ENCODE measurements at regions not wholly inside any gene's neighbourhood (a gene's known extent, or its start where the extent isn't known, plus 50 kb on each side); places are given as distances from the start of the nearest gene placed in this dataset.

DNA sequence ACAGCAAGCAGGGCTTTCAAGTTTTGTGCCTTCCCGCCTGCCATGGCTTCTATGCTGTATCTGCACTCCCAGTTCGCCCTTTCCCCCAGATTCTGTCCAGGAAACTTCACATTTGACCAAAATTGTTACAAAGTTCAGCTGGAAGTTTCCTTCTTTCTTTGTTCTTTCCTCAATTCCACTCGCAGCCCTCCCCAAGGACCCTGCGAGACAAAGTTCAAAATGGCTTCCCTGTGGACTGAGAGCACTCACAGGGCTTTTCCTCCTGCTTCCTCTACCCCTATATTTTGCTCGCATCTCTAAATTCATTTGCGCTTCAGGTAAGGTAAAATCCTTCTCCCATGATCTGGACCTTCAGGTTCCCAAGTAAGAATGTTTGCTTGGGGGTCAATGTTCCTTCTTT, 1348.4 kb upstream of the B3GALT2 start:
- ChIA-PET CTCF (no interaction called here), POLR2A (no interaction called here), RAD21 (ENCODE audit: low non-redundant PET in 1 of 2, low total read pairs in 2 of 2, uncharacterized antibody in 2 of 2, unreplicated experiment in 2 of 2) (no interaction called here)
- Histone ChIP-seq H3K36me3 (ENCODE audit: control insufficient read depth in 1 of 2, insufficient read depth in 2 of 2, low read length in 2 of 2) (no peaks in the 10 kb centered on the region), H3K27me3 (ENCODE audit: insufficient read depth, low read length) (no peaks in the 10 kb centered on the region), H3K4me3 (replicated peaks in 1 of 2; ENCODE audit: low read depth in 1 of 2, low read length in 2 of 2) (no peak overlapping the region), H4K20me1 (ENCODE audit: insufficient read depth) (no peaks in the 10 kb centered on the region), H3K9ac (ENCODE audit: low read length) (no peak overlapping the region), H3K4me2 (ENCODE audit: low read length) (no peak overlapping the region), H2AFZ (ENCODE audit: low read depth, low read length, poor library complexity, severe bottlenecking) (no peak overlapping the region), H3K9me3 (ENCODE audit: control insufficient read depth in 1 of 2, insufficient read depth in 1 of 2, low read depth in 1 of 2, low read length in 2 of 2) (no peaks in the 10 kb centered on the region), H3K79me2 (ENCODE audit: insufficient read depth, low read length) (no peaks in the 10 kb centered on the region), H3K9me2 (ENCODE audit: insufficient read depth) (no peaks in the 10 kb centered on the region), H3K4me1 (ENCODE audit: control insufficient read depth in 1 of 2, insufficient read depth in 2 of 2, low read length in 2 of 2) (peaks cover 0 to 3% of the 10 kb centered on the region in 2 experiments; a peak in 1 of 4 replicates), H3K27ac (ENCODE audit: low read depth, low read length) (no peak overlapping the region)
- ATAC-seq (no peak), DNase-seq (ENCODE audit: low read depth, low spot score) (no peak)
- intact Hi-C loops (cut with micrococcal nuclease): no loop called here
- no peak for TF ChIP-seq SIN3A (IDR thresholded peaks at IDR 0.05; ENCODE audit: low read depth)
- BruUV-seq (replicated peaks): no TSS peak

DNA sequence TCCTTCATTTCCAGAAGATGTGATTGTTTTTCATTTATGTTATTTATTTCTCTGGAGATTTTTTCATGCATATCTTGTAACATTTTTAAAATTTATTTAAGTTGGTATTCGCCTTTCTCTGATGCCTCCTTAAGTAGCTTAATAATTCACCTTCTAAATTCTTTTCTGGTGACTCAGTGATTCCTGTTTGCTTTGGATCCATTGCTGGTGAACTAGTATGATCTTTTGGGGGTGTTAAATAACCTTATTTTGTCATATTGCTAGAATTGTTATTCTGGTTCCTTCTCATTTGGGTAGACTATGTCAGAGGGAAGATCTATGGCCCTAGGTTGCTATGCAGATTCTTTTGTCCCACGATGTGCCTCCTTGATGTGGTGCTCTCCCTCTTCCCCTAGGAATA, 1347.2 kb upstream of the B3GALT2 start:
- intact Hi-C loops (cut with micrococcal nuclease): no loop called here
- POLR2A ChIA-PET: no interaction called here
- CTCF ChIA-PET: no interaction called here

More for the DNA sequence above, 1347.2 kb upstream of the B3GALT2 start:
- BruUV-seq (replicated peaks): no TSS peak
- Histone ChIP-seq H3K9me2 (ENCODE audit: insufficient read depth) (no peaks in the 10 kb centered on the region), H3K27ac (ENCODE audit: low read depth, low read length) (no peak overlapping the region), H3K79me2 (ENCODE audit: insufficient read depth, low read length) (no peaks in the 10 kb centered on the region), H3K9ac (ENCODE audit: low read length) (no peak overlapping the region), H4K20me1 (ENCODE audit: insufficient read depth) (no peaks in the 10 kb centered on the region), H3K4me3 (replicated peaks in 1 of 2; ENCODE audit: low read depth in 1 of 2, low read length in 2 of 2) (no peak overlapping the region), H3K36me3 (ENCODE audit: control insufficient read depth in 1 of 2, insufficient read depth in 2 of 2, low read length in 2 of 2) (no peaks in the 10 kb centered on the region), H3K4me1 (ENCODE audit: control insufficient read depth in 1 of 2, insufficient read depth in 2 of 2, low read length in 2 of 2) (peaks cover 0 to 3% of the 10 kb centered on the region in 2 experiments; a peak in 1 of 4 replicates), H3K9me3 (ENCODE audit: control insufficient read depth in 1 of 2, insufficient read depth in 1 of 2, low read depth in 1 of 2, low read length in 2 of 2) (no peaks in the 10 kb centered on the region), H2AFZ (ENCODE audit: low read depth, low read length, poor library complexity, severe bottlenecking) (no peak overlapping the region), H3K27me3 (ENCODE audit: insufficient read depth, low read length) (no peaks in the 10 kb centered on the region), H3K4me2 (ENCODE audit: low read length) (no peak overlapping the region)
- TF ChIP-seq, protein P1, sequence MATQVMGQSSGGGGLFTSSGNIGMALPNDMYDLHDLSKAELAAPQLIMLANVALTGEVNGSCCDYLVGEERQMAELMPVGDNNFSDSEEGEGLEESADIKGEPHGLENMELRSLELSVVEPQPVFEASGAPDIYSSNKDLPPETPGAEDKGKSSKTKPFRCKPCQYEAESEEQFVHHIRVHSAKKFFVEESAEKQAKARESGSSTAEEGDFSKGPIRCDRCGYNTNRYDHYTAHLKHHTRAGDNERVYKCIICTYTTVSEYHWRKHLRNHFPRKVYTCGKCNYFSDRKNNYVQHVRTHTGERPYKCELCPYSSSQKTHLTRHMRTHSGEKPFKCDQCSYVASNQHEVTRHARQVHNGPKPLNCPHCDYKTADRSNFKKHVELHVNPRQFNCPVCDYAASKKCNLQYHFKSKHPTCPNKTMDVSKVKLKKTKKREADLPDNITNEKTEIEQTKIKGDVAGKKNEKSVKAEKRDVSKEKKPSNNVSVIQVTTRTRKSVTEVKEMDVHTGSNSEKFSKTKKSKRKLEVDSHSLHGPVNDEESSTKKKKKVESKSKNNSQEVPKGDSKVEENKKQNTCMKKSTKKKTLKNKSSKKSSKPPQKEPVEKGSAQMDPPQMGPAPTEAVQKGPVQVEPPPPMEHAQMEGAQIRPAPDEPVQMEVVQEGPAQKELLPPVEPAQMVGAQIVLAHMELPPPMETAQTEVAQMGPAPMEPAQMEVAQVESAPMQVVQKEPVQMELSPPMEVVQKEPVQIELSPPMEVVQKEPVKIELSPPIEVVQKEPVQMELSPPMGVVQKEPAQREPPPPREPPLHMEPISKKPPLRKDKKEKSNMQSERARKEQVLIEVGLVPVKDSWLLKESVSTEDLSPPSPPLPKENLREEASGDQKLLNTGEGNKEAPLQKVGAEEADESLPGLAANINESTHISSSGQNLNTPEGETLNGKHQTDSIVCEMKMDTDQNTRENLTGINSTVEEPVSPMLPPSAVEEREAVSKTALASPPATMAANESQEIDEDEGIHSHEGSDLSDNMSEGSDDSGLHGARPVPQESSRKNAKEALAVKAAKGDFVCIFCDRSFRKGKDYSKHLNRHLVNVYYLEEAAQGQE (IDR thresholded peaks at IDR 0.05; ENCODE audit: low read depth): no peak
- no peak for TF ChIP-seq POLR2AphosphoS5 (IDR thresholded peaks at IDR 0.05; ENCODE audit: low read depth, low read length)
- TF ChIP-seq EZH2 (IDR thresholded peaks at IDR 0.05): no peak
- no peak for TF ChIP-seq RAD21 (IDR thresholded peaks at IDR 0.05; ENCODE audit: low read depth)
- no peak for TF ChIP-seq SRF (IDR thresholded peaks at IDR 0.05; ENCODE audit: low read depth)
- TF ChIP-seq, protein P2, sequence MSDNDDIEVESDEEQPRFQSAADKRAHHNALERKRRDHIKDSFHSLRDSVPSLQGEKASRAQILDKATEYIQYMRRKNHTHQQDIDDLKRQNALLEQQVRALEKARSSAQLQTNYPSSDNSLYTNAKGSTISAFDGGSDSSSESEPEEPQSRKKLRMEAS (IDR thresholded peaks at IDR 0.05): no peak
- no peak for TF ChIP-seq EZH2phosphoT487 (IDR thresholded peaks at IDR 0.05; ENCODE audit: borderline replicate concordance)
- no peak for TF ChIP-seq SP1 (IDR thresholded peaks at IDR 0.05; ENCODE audit: low read depth)
- no peak for TF ChIP-seq ELF1 (IDR thresholded peaks at IDR 0.05; ENCODE audit: borderline replicate concordance, low read depth)
- TF ChIP-seq FOSL1 (IDR thresholded peaks at IDR 0.05; ENCODE audit: low read depth): no peak
- no peak for TF ChIP-seq EGR1 (IDR thresholded peaks at IDR 0.05; ENCODE audit: low read depth)
- TF ChIP-seq CEBPB (IDR thresholded peaks at IDR 0.05; ENCODE audit: low read depth): no peak
- TF ChIP-seq, protein P3, sequence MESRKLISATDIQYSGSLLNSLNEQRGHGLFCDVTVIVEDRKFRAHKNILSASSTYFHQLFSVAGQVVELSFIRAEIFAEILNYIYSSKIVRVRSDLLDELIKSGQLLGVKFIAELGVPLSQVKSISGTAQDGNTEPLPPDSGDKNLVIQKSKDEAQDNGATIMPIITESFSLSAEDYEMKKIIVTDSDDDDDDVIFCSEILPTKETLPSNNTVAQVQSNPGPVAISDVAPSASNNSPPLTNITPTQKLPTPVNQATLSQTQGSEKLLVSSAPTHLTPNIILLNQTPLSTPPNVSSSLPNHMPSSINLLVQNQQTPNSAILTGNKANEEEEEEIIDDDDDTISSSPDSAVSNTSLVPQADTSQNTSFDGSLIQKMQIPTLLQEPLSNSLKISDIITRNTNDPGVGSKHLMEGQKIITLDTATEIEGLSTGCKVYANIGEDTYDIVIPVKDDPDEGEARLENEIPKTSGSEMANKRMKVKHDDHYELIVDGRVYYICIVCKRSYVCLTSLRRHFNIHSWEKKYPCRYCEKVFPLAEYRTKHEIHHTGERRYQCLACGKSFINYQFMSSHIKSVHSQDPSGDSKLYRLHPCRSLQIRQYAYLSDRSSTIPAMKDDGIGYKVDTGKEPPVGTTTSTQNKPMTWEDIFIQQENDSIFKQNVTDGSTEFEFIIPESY (IDR thresholded peaks at IDR 0.05; ENCODE audit: extremely low read depth, insufficient replicate concordance, low read length): no peak
- TF ChIP-seq ZFX (IDR thresholded peaks at IDR 0.05): no peak
- TF ChIP-seq ZNF274 (IDR thresholded peaks at IDR 0.05; ENCODE audit: low read depth, low read length): no peak
- DNase-seq (ENCODE audit: low read depth, low spot score): no peak
- RAD21 ChIA-PET (ENCODE audit: low non-redundant PET in 1 of 2, low total read pairs in 2 of 2, uncharacterized antibody in 2 of 2, unreplicated experiment in 2 of 2): no interaction called here
- ATAC-seq: no peak

All from HCT116 (cell line).